ENCODE measurements at regions not wholly inside any gene's neighbourhood (a gene's known extent, or its start where the extent isn't known, plus 50 kb on each side); places are given as distances from the start of the nearest gene placed in this dataset.
"Not testable (repeated sequence)": the region's sequence is repeated elsewhere in the genome, so short reads cannot be mapped to it uniquely, and the experiment has no call there.

- DNase-seq: no peak
Observed at GRCh38 chr2:188000189-188000588, 291.5 kb upstream of the GULP1 start.

- DNase-seq: no peak
Observed at GRCh38 chr2:188003800-188004199, 287.9 kb upstream of the GULP1 start.

GRCh38 chr2:188013767-188014166 is 277.9 kb upstream of the GULP1 start:
- DNase-seq: no peak

GRCh38 chr2:188016917-188017316 is 274.8 kb upstream of the GULP1 start:
- DNase-seq: no peak

- no peak for DNase-seq
Observed at GRCh38 chr2:188022389-188022788, 269.3 kb upstream of the GULP1 start.

- DNase-seq: no peak
Observed at GRCh38 chr2:188023035-188023434, 268.6 kb upstream of the GULP1 start.

GRCh38 chr2:188024811-188025210 is 266.9 kb upstream of the GULP1 start:
- DNase-seq: no peak

GRCh38 chr2:188028739-188029138 is 262.9 kb upstream of the GULP1 start:
- DNase-seq: no peak

GRCh38 chr2:188032306-188032705 is 259.4 kb upstream of the GULP1 start:
- no peak for DNase-seq

- DNase-seq: no peak
Observed at GRCh38 chr2:188032786-188033185, 258.9 kb upstream of the GULP1 start.

GRCh38 chr2:188033240-188033639 is 258.4 kb upstream of the GULP1 start:
- DNase-seq: not testable (repeated sequence)

GRCh38 chr2:188034102-188034501 is 257.6 kb upstream of the GULP1 start:
- DNase-seq: not testable (repeated sequence)

- not testable (repeated sequence) for DNase-seq
Observed at GRCh38 chr2:188035377-188035776, 256.3 kb upstream of the GULP1 start.

GRCh38 chr2:188036786-188037185 is 254.9 kb upstream of the GULP1 start:
- not testable (repeated sequence) for DNase-seq

GRCh38 chr2:188039307-188039706 is 252.4 kb upstream of the GULP1 start:
- no peak for DNase-seq

- no peak for DNase-seq
Observed at GRCh38 chr2:188042412-188042811, 249.3 kb upstream of the GULP1 start.

- DNase-seq: no peak
Observed at GRCh38 chr2:188045016-188045415, 246.7 kb upstream of the GULP1 start.

- DNase-seq: no peak
Observed at GRCh38 chr2:188046437-188046836, 245.2 kb upstream of the GULP1 start.

- DNase-seq: no peak
Observed at GRCh38 chr2:188047735-188048134, 243.9 kb upstream of the GULP1 start.

- DNase-seq: no peak
Observed at GRCh38 chr2:188050726-188051125, 240.9 kb upstream of the GULP1 start.

- DNase-seq: no peak
Observed at GRCh38 chr2:188051706-188052105, 240.0 kb upstream of the GULP1 start.

- no peak for DNase-seq
Observed at GRCh38 chr2:188065386-188065785, 226.3 kb upstream of the GULP1 start.

GRCh38 chr2:188068093-188068492 is 223.6 kb upstream of the GULP1 start:
- DNase-seq: no peak

- no peak for DNase-seq
Observed at GRCh38 chr2:188076149-188077056, 215.3 kb upstream of the GULP1 start.

GRCh38 chr2:188077757-188078156 is 213.9 kb upstream of the GULP1 start:
- DNase-seq: no peak
